ENCODE measurements at regions not wholly inside any gene's neighbourhood (a gene's known extent, or its start where the extent isn't known, plus 50 kb on each side); places are given as distances from the start of the nearest gene placed in this dataset.

- TF ChIP-seq CTCF (IDR thresholded peaks at IDR 0.05) (no peak), POLR2A (IDR thresholded peaks at IDR 0.05) (no peak), EP300 (IDR thresholded peaks at IDR 0.05) (no peak)
Measured at GRCh38 chr7:83863906-83864305, 215.0 kb upstream of the SEMA3E start.

Measured in stomach (tissue), 4 donors.